Cardiac septum (tissue), 1 donor: ENCODE measurements at regions not wholly inside any gene's neighbourhood (a gene's known extent, or its start where the extent isn't known, plus 50 kb on each side); places are given as distances from the start of the nearest gene placed in this dataset.
A peak's percentile ranks its signal among the peaks of the same experiment; 100 is the strongest.

Experiments
- DNase-seq: peaks from one replicate; pipeline ENCODE4 v3.0.0-alpha.2; 2020; ENCODE audit warnings: low spot score
- intact Hi-C: fragments of 100-400 bp; cut with DNase I; formaldehyde crosslinking; loops from one replicate; pipeline ENCODE4 v1.14.0; 2022
- donor health status: DM: no; HTN: no; CAD: no.

DNA sequence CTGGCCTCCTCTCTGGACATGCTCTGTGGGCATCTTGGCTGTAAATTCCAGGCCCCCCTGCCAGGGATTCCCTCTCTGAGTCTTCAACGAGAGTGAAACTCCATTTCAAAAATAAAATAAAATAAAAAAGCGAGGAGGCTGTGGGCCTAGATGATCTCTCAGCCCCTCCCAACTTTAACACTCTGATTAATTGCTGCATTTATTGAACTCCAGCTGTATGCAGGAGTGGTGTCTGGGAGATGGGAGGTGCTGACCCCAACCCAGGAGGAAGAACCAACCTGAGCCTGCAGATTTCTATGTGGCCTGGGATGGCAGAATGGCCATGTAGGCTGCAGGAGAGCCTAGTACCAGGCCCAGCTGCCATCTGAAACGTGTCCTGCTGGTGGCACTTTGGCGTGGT is 154.5 kb upstream of the IER5L start:
- no peak for DNase-seq
- intact Hi-C loops = loop anchor here (5.0 kb wide), 2 partner anchors 80 kb away; no protein-coding TSS in a partner anchor

DNA sequence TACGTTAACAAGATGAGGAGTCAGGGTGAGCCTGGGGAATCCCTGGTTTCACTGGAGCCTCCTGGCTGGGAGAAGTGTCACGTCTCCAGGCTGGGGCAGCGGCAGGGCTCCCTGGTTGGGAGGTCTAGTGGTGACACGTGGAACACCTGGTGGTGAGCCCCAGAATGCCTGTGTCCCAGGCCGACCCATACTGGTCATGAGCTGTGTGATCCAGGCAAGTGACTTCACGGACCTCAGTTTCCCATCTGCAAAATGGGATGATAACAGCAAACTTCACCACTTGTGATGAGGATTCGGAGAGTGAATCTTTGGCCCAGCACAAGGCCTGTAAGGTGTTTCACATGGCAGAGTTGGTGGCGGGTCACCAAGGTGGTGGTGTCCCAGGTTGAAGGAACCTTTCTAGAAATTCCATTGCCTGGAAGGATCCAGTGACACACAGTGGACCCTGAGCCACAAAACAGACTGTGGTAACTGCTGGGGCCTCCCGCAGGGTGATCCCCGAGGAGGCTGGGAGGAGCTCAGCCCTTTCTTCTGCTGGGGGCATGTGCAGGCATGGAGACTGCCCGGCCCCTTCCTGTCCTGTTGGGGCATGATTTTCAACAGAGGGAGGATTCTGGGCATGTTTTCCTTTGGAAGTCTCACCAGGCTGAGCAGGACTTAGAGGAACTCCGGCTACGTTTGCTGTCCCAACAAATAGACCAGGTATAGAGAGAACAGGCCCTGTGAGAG is 153.9 kb upstream of the IER5L start:
- intact Hi-C loops = loop anchor here (5.0 kb wide), 2 partner anchors 80 kb away; no protein-coding TSS in a partner anchor
- no peak for DNase-seq

DNA sequence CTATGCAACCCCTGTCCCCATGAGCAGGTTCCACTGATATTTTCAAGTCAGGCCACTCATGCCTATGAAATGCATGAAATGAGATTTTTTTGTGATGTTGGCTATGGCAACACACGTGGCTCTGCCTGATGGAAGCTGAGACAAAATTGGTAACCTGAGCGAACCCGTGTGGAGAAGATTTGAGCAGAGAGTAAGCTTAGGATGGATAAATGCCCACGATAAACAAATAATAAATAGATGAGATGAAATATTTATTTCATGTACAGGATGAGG is 153.4 kb upstream of the IER5L start:
- intact Hi-C loops = loop anchor here (5.0 kb wide), 2 partner anchors 79 to 81 kb away; no protein-coding TSS in a partner anchor
- DNase-seq = no peak

DNA sequence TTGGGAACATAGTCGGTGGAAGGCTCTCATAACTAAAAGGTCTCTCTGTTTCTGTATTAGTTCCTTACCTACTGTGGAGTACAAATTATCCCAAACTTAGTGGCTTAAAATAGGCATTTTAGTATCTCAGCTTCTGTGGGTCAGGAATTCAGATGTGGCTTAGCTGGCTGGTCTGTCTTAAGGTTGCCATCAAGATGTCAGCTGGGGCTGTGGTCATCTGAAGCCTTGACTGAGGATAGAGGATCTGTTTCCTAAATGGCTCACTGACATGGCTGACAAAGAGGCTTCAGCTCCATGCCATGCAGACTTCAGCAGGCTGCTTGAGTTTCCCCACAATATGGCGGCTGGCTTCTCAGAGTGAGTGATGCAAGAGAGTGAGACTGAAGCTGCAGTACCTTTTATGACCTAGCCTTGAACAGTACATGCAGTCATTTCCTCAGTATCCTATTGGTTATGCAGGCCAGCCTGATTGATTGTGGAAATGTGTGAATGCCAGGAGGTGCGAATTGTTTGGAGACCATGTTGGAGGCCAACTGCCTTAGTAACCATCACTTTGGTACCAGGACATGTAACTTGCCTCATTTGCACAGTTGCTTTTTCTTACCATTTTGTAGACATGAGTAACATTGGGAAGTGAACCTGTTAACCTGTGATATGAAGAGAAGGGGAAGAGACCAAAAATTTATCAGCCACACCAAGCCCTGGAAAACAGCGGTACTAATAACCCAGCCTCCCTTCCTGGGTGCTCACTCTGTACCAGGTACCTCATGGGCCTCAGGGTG is 152.8 kb upstream of the IER5L start:
- intact Hi-C loops = loop anchor here (5.0 kb wide), 2 partner anchors 79 to 81 kb away; no protein-coding TSS in a partner anchor

DNA sequence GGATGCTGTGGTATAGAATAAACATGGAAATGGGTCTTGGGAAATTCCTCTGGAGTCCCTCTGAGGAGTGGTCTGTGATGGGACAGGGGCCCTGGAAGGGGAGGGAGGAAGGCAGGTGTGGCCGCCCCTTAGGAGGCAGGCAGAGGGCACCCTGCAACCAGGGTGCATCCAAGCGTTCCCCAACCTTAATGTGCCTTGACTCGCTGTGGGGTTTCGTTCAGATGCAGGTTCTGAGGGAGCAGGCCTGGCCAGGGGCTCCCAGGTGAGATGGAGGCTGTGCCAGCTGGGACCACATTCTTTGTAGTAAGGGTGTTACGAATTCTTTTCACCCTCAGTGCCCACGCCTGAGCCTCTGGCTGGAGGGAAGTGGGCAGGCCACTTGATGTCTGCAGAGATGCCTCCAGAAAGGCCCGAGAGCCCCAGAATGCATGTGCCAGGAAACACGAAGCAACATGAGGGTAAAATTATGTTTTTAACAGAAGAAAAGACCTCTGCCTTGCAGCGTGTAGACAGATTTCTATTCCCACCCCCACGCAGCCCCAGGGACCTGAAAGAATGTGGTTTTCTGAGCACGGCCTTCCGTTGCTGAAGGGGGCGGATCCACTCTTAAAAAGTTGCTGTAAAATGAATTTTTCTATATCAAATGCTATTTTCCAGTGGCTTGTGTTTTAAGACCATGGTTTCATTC is 150.4 kb upstream of the IER5L start:
- intact Hi-C loops = no loop called here
- no peak for DNase-seq

More for the DNA sequence above, 152.8 kb upstream of the IER5L start:
- DNase-seq = no peak

DNA sequence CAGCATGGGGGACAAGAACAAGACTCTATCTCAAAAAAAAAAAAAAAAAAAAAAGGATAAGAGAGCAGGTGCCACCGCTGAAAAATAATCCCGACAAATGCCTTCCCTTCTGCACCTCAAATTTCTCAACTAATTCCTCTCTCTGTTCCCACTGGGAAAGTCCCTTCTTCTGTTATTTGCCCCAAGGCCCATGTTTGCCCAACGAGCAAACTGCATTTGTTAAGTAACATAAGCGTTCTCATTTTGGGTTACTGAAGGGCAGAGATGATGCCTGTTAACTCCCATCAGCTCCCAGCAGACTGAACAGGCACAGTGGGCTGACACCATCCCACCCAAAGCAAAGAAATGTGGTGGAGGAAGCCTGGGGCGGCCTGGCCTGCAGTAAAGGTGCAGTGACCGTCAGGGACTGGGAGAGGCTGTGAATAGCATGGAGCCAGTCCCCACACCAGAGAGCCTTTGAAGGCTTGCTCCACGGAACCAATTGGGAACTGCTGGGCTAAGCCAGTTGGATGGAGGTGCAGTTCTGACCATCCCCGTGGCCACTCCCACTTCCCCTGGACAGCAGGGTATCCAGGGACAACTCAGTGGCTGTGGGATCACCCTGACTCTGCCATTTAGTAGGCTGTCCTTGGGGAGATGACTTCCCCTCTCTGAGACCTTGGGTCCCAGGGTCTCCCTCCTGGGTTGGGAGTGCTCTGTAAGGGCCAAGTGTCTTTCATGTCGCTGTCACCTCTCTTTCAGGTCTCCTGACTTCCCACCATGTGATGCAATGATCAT is 149.7 kb upstream of the IER5L start:
- no peak for DNase-seq
- intact Hi-C loops = no loop called here

DNA sequence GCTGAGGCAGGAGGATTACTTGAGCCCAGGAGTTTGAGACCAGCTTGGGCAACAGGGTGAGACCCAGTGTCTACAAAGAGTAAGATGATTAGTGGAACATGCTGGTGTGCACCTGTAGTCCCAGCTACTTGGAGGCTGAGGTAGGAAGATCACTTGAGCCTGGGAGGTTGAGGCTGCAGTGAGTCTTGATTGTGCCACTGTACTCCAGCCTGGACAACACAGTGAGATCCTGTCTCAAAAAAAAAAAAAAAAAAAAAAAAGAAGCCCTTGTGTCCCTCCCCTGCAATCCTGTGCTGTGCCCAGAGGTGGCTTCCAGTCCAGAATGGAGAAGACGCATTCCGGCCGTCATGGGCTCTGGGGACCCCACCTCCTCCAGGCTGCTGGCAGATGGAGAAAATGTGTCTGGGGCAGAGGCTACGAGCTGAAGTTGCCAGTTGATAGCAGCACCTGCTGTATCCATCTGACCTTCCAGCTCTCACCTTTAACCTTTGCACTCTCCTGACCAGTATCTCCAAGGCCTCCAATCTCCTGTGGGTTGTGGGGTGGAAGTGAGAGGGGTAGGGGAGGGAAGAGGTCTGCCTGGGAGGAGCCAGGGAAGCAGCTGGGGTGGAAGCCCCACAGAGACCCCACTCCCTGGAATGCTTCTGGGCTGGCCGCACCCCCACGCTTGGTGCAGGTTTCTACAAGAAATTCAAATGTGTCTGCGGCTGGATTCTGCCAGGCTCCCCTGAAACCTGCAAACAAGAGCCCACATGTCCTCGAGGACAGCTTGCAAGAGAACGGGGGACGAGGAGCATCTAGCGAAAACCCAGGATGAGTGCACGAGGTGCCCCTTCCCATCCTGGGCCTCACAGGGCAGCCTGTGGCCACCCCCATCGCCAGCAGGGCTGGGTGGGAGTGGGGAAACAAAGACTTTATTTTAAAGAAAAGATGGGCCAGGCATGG is 148.3 kb upstream of the IER5L start:
- no peak for DNase-seq
- intact Hi-C loops = no loop called here

DNA sequence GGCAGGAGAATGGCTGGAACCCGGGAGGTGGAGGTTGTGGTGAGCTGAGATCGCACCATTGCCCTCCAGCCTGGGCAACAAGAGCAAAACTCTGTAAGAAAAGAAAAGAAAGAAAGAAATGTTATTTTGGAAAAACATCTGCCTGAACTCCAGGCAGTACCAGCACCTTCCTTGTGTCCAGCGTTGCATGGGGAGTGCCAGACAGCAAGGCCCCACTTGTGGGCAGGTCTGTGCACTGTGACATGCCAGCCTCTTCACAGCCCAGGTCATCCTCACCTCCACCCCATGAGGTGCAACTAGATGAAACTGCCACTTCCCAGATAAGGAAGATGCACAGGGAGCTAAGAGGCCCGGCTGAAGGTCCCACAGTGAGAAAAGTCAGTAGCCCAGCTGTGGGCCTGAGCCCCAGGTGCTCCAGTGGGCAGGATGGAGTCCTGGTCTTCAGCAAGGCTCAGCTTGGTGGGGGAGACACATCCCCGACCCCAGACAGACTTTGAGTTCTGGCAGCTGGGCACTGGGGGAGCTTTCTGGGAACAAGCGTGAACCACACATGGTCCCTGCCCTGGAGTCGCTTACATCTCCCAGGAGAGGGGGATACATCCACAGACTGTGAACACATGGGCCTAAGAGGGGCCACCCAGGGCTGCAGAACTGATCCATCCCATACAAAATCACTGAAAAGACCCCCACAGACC is 146.9 kb upstream of the IER5L start:
- intact Hi-C loops = loop anchor here (5.0 kb wide), 1 partner anchor 287 kb away; no protein-coding TSS in a partner anchor
- DNase-seq = no peak

DNA sequence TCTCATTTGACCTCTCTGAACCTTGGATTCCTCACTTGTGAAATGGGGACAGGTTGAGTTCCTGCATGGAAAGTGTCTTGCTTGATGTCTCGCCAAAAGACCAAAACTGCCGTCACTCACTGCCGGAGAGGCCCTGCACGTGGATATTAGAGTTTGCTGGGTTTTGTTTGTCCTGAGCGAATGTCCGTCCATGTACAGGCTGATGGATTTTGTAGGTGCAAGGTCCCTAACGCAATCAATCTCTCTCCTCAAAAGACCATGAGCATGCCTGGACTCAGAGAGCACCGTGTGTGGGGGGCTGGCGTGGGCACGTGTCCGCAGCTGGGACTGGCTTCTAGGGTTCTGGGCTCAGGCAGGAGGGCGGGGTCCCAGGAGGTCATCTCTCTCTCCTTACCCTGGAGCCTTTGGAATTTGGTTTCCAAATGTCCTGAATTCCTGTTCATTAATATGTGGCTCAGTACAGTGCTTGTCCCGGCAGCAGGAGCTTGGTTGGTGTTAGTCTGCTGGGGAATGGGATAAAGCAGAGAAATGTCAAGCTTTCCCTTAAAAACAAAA is 146.0 kb upstream of the IER5L start:
- intact Hi-C loops = loop anchor here (5.0 kb wide), 1 partner anchor 288 kb away; no protein-coding TSS in a partner anchor
- no peak for DNase-seq

DNA sequence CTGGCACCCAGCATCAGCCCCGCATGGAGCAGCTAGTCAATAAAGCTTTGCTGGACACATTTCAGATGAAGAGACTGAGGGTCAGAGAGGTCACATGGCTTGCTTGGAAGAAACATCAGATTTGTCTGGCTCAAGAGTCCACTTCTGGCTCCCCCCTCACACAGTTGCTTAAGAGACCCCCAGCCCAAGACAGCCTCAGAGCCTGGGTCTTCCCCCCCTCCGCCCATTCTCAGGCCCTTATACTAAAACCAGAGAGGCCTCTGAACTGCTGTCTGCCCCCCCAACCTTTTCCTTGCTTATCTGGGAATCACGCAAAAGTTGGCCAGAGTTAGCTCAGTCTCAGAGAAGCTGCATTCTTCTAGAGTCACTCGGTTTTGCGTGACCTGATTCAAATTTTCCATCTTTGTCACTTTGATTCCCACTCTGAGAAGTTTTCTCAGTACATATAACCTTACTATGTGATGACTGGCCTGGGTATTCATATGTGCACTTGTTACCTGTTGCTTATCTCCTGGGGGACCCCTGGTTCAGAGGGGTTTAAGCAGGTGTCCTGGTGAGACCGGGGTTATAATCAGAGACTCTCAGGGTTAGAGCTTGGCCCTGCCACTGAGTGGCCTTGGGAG is 145.4 kb upstream of the IER5L start:
- intact Hi-C loops = loop anchor here (5.0 kb wide), 1 partner anchor 289 kb away; no protein-coding TSS in a partner anchor
- peak; percentile 43 for DNase-seq

DNA sequence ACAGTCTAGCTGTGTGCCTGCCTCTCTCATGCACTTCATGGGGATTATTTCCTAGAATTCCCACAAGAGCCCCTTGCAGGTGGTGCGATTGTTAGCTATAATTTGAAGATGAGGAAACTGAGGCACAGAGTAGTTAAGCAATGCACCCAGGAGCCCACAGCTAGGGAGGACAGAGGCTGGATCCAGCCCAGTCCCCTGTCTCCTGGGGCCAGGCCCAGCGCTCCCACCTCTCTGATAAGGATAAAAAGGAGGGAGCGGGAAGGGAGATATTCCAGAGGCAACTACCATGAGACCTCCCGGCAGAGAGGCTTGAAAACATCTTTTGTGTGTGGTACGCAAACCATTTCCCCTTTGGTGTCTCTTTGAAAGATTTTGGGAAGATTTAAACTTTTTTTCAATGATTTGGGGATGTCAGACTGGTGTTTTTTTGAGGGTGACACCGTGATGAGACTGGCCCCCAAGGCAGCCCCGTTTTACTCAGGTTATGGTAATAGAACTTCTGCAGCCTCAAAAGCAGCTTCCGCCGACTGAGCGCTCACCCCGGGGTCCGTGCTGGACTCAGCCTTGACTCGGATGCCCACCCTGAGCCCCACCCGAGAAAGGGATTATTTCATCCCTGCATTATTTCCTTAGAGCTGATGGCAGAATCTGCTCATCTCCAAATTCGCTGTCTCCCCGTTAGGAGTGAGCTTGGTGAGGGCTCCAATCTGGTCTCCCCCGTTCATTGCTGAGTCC is 144.7 kb upstream of the IER5L start:
- peak; percentile 54 for DNase-seq
- intact Hi-C loops = loop anchor here (5.0 kb wide), 1 partner anchor 289 kb away; no protein-coding TSS in a partner anchor

DNA sequence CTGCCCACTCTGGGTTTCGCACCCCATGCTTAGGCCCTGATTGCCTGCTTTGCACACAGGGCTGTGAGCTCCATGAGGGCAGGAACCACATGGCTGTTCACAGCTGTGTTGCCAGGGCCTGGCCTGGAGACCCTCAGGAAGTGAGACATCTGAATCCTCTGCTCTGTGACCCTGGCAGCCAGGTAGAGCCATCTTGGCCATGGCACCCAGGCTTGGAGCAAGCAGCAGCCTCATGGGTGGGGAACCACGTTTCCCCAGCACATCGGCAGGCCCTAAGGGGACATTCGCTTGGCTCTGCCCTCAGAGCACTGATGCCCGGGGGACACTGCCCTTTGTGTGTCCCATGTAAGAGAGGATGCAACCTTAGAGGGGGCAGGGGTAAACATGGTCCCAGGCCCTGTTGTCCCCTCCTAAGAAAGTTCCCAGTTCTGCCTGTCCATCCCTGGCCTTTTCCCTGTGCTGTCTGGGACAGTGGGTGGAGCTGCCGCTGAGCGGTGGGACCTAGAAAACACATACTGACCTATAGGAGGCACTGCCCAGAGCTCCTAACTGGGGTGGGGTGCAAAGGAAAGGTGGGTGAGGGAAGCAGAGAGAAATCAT is 144.1 kb upstream of the IER5L start:
- intact Hi-C loops = loop anchor here (5.0 kb wide), 1 partner anchor 290 kb away; no protein-coding TSS in a partner anchor
- DNase-seq = peak; percentile 73

DNA sequence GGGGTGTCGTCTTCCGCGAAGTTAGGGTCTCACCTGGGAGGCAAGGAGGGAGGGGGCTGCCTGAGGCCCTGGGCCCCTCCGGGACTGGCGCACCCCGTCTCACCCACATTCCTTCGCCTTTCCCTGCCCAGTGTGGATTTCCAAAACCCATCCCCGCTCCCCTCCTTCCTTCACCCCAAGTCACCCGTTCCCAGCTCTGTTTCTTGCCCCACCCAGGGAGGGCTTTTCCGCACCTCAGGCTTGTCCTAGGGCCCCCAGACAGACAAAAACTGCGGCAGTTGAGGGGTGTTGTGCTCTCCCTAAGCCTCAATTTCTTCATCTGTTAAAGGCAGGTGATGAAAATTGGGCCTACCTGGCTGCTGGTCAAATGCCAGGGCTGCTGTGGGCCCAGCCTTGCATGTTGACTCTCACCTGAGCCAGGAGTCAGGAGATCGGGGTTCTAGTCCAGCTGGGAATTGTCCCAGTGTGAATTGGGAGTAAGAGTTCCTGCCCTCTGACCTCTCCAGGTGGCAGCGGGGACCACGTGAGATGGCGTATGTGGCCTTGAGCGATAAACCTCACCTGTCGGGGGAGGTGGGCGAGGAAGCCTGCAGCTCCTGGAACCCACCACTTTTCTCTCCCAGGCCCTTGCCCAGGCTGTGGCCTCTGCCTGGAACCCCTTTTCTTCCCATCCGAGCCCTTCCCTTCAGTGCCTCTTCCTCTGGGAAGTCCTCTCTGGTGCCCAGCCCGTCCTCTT is 143.4 kb upstream of the IER5L start:
- intact Hi-C loops = loop anchor here (5.0 kb wide), 1 partner anchor 291 kb away; no protein-coding TSS in a partner anchor
- peak; percentile 64 for DNase-seq

DNA sequence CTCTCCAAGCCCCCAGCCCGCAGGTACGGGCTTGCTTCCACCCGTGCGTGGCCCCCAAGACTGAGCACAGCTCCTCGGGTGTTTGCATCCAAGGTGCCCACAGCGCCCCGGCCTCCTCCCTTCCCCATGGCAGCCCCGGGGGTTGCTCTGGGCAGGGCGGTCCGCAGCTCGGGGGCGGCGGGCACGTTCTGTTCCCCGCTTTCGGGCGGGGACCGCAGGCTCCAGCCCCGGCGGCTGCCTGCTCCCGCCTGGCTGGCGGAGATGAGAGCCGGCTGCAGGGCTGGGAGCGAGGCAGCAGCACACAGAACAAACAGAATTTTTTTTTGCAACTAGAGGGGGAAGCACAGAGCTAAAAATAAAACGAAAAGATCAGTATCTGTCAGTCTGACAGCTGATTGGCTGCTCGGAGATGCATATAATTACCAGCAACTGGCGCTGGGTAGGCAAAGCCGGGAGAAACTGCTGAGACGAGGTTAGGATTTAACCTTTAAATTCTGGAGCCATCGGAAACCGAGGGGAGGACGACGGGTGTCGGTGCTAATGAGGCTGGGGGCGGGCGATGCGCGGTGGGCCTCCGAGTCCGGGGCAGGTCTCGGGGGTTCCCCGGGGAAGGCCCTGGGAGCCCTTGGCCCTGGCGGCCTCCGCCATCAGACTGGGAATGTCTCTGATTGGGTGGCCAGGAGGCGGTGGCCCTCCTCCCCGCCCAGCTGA is 142.7 kb upstream of the IER5L start:
- intact Hi-C loops = loop anchor here (5.0 kb wide), 1 partner anchor 292 kb away; no protein-coding TSS in a partner anchor
- peak; percentile 85 for DNase-seq
